ENCODE measurements at regions not wholly inside any gene's neighbourhood (a gene's known extent, or its start where the extent isn't known, plus 50 kb on each side); places are given as distances from the start of the nearest gene placed in this dataset.

DNA sequence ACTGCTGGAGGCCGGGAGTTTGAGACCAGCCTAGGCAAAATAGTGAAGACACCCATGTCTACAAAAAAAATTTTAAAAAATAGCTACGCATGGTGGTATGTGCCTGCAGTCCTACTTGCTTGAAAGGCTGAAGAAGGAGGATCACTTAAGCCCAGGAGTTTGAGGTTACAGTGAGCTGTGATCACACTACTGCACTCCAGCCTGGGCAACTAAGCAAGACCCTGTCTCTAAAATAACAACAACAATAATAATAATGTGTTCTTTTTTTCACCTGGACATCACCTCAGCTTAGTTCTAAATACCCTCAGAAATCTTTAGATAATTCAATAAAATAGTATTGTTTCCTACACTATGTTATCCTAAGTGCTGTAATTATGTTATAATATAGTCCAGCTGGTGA is 397.1 kb upstream of the ZNF804A start:
- CTCF ChIA-PET: no interaction called here

GRCh38 chr2:184203661-184204060 is 394.7 kb upstream of the ZNF804A start:
- TF ChIP-seq ELF4 (IDR thresholded peaks at IDR 0.05): no peak
- TF ChIP-seq LEF1 (IDR thresholded peaks at IDR 0.05; ENCODE audit: borderline replicate concordance): no peak
- TF ChIP-seq CTBP1 (IDR thresholded peaks at IDR 0.05; ENCODE audit: borderline replicate concordance): no peak
- TF ChIP-seq SUZ12 (IDR thresholded peaks at IDR 0.05): no peak
- no peak for TF ChIP-seq ARNT (IDR thresholded peaks at IDR 0.05)
- TF ChIP-seq NFRKB (IDR thresholded peaks at IDR 0.05): no peak
- TF ChIP-seq FOXA1 (IDR thresholded peaks at IDR 0.05): no peak
- TF ChIP-seq FOXM1 (IDR thresholded peaks at IDR 0.05; ENCODE audit: borderline replicate concordance): no peak
- TF ChIP-seq PKNOX1 (IDR thresholded peaks at IDR 0.05): no peak
- TF ChIP-seq L3MBTL2 (conservative IDR thresholded peaks at IDR 0.05): no peak
- ChIA-PET CTCF (no interaction called here), POLR2A (no interaction called here)
- no peak for DNase-seq (ENCODE audit: extremely low spot score)

More for the DNA sequence above, 397.1 kb upstream of the ZNF804A start:
- no peak for TF ChIP-seq HDGF (IDR thresholded peaks at IDR 0.05; ENCODE audit: borderline replicate concordance)
- TF ChIP-seq FOXA1 (IDR thresholded peaks at IDR 0.05): no peak
- TF ChIP-seq L3MBTL2 (conservative IDR thresholded peaks at IDR 0.05): no peak
- POLR2A ChIA-PET: no interaction called here
- DNase-seq (ENCODE audit: extremely low spot score): no peak

DNA sequence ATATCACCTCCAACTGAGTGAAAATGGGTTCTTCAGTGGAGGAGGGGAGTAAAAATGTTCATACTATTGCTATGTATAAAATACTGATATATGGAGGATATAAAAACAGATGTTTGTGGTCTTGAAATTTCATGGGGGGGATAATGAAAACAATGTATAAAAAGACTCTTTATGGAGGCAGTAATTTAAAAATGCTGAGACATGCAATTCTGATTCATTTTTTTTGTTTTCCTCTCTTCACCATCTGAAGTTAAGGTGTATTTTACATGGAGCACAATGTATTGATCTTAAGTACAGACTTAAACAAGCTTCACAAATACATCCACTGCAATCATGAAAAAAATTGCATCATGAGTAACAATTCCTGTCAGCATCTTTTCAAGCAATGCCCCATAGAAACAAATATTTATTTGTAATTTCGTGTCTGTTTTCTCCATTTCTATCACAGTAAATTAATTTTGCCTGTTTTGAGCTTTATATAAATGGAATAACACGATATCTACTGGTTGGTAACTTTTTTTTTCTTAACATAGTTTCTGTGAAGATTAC is 393.2 kb upstream of the ZNF804A start:
- TF ChIP-seq ARNT (IDR thresholded peaks at IDR 0.05) (no peak), SUZ12 (IDR thresholded peaks at IDR 0.05) (no peak), FOXK2 (IDR thresholded peaks at IDR 0.05) (no peak), PKNOX1 (IDR thresholded peaks at IDR 0.05) (no peak), L3MBTL2 (conservative IDR thresholded peaks at IDR 0.05) (no peak), SP1 (IDR thresholded peaks at IDR 0.05) (no peak), ELF4 (IDR thresholded peaks at IDR 0.05) (no peak), CTBP1 (IDR thresholded peaks at IDR 0.05; ENCODE audit: borderline replicate concordance) (no peak), FOXA1 (IDR thresholded peaks at IDR 0.05) (no peak), NFRKB (IDR thresholded peaks at IDR 0.05) (no peak), ZNF384 (IDR thresholded peaks at IDR 0.05) (no peak), TARDBP (IDR thresholded peaks at IDR 0.05) (no peak), BHLHE40 (IDR thresholded peaks at IDR 0.05; ENCODE audit: borderline replicate concordance) (no peak), FOXM1 (IDR thresholded peaks at IDR 0.05; ENCODE audit: borderline replicate concordance) (no peak), HDGF (IDR thresholded peaks at IDR 0.05; ENCODE audit: borderline replicate concordance) (no peak)
- ChIA-PET CTCF (no interaction called here), POLR2A (no interaction called here)
- DNase-seq (ENCODE audit: extremely low spot score): no peak

DNA sequence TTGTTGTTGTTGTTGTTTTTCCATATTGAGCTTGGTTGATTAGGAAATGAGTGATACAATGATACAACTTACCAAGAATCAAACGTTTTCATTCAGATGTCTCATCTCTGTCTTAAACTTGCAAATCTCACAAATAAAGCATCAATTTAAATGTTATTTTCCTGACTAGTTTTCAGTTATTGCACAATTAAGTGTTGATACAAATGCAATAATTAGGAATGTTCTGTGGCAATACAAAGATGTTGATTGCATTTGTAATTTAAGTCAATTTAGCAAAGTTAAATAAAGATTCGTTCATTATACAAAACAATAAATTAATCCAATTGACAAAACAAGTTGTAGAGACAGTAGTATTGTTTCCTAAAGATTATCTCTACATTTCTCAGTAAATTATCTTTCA is 392.3 kb upstream of the ZNF804A start:
- DNase-seq (ENCODE audit: extremely low spot score): no peak
- ChIA-PET CTCF (no interaction called here), POLR2A (no interaction called here)
- TF ChIP-seq TARDBP (IDR thresholded peaks at IDR 0.05): no peak
- TF ChIP-seq L3MBTL2 (conservative IDR thresholded peaks at IDR 0.05): no peak
- TF ChIP-seq LEF1 (IDR thresholded peaks at IDR 0.05; ENCODE audit: borderline replicate concordance): no peak
- TF ChIP-seq ZNF384 (IDR thresholded peaks at IDR 0.05): no peak
- no peak for TF ChIP-seq ARNT (IDR thresholded peaks at IDR 0.05)
- TF ChIP-seq BHLHE40 (IDR thresholded peaks at IDR 0.05; ENCODE audit: borderline replicate concordance): no peak
- no peak for TF ChIP-seq SUZ12 (IDR thresholded peaks at IDR 0.05)
- TF ChIP-seq FOXK2 (IDR thresholded peaks at IDR 0.05): no peak
- no peak for TF ChIP-seq FOXA1 (IDR thresholded peaks at IDR 0.05)
- no peak for TF ChIP-seq SP1 (IDR thresholded peaks at IDR 0.05)
- no peak for TF ChIP-seq HDGF (IDR thresholded peaks at IDR 0.05; ENCODE audit: borderline replicate concordance)
- no peak for TF ChIP-seq NFRKB (IDR thresholded peaks at IDR 0.05)
- no peak for TF ChIP-seq FOXM1 (IDR thresholded peaks at IDR 0.05; ENCODE audit: borderline replicate concordance)
- no peak for TF ChIP-seq ELF4 (IDR thresholded peaks at IDR 0.05)
- no peak for TF ChIP-seq CTBP1 (IDR thresholded peaks at IDR 0.05; ENCODE audit: borderline replicate concordance)
- no peak for TF ChIP-seq PKNOX1 (IDR thresholded peaks at IDR 0.05)

DNA sequence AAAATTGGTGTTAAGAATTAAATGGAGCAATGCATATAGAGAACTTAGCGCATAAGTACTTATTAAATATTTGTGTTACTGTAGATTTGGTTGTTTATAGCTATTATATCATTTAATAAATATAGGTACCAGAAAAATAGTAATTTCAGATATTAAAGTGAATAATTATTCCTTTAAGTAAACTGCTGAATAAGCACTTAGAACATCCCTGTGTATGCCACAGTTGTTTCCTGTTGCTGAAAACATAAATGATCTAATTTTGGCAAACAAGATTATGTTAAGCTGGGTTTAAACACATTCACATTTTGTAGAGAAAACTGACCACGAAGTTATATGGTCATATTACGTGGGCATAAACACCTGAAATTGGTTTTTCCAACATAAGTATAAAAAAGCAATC is 388.0 kb upstream of the ZNF804A start:
- DNase-seq (ENCODE audit: extremely low spot score): no peak
- ChIA-PET CTCF (no interaction called here), POLR2A (no interaction called here)
- no peak for TF ChIP-seq FOXM1 (IDR thresholded peaks at IDR 0.05; ENCODE audit: borderline replicate concordance)
- no peak for TF ChIP-seq LEF1 (IDR thresholded peaks at IDR 0.05; ENCODE audit: borderline replicate concordance)
- no peak for TF ChIP-seq SUZ12 (IDR thresholded peaks at IDR 0.05)
- TF ChIP-seq FOXK2 (IDR thresholded peaks at IDR 0.05): no peak
- no peak for TF ChIP-seq ZNF384 (IDR thresholded peaks at IDR 0.05)
- no peak for TF ChIP-seq HDGF (IDR thresholded peaks at IDR 0.05; ENCODE audit: borderline replicate concordance)
- TF ChIP-seq TARDBP (IDR thresholded peaks at IDR 0.05): no peak
- no peak for TF ChIP-seq ARNT (IDR thresholded peaks at IDR 0.05)

- DNase-seq (ENCODE audit: extremely low spot score): no peak
- POLR2A ChIA-PET: no interaction called here
- TF ChIP-seq SUZ12 (IDR thresholded peaks at IDR 0.05): no peak
- TF ChIP-seq NFRKB (IDR thresholded peaks at IDR 0.05): no peak
- no peak for TF ChIP-seq ELF4 (IDR thresholded peaks at IDR 0.05)
- no peak for TF ChIP-seq ARNT (IDR thresholded peaks at IDR 0.05)
- TF ChIP-seq HDGF (IDR thresholded peaks at IDR 0.05; ENCODE audit: borderline replicate concordance): no peak
- TF ChIP-seq FOXA1 (IDR thresholded peaks at IDR 0.05): no peak
- TF ChIP-seq FOXM1 (IDR thresholded peaks at IDR 0.05; ENCODE audit: borderline replicate concordance): no peak
- no peak for TF ChIP-seq LEF1 (IDR thresholded peaks at IDR 0.05; ENCODE audit: borderline replicate concordance)
- no peak for TF ChIP-seq L3MBTL2 (conservative IDR thresholded peaks at IDR 0.05)
- TF ChIP-seq CTBP1 (IDR thresholded peaks at IDR 0.05; ENCODE audit: borderline replicate concordance): no peak
- TF ChIP-seq BHLHE40 (IDR thresholded peaks at IDR 0.05; ENCODE audit: borderline replicate concordance): no peak
- no peak for TF ChIP-seq ZNF384 (IDR thresholded peaks at IDR 0.05)
- no peak for TF ChIP-seq SP1 (IDR thresholded peaks at IDR 0.05)
- no peak for TF ChIP-seq TARDBP (IDR thresholded peaks at IDR 0.05)
- TF ChIP-seq FOXK2 (IDR thresholded peaks at IDR 0.05): no peak
- TF ChIP-seq PKNOX1 (IDR thresholded peaks at IDR 0.05): no peak
- CTCF ChIA-PET: no interaction called here
Measured at GRCh38 chr2:184215745-184216144, 382.6 kb upstream of the ZNF804A start.
